ENCODE measurements at regions not wholly inside any gene's neighbourhood (a gene's known extent, or its start where the extent isn't known, plus 50 kb on each side); places are given as distances from the start of the nearest gene placed in this dataset.

GRCh38 chr7:26457696-26458327 is 166.2 kb downstream of the SNX10 start:
- TF ChIP-seq CTCF (IDR thresholded peaks at IDR 0.05 in 8 of 11, conservative IDR thresholded peaks at IDR 0.05 in 3 of 11) (no peak), POLR2A (IDR thresholded peaks at IDR 0.05) (no peak), POLR2AphosphoS5 (IDR thresholded peaks at IDR 0.05) (no peak)

All from spleen (tissue), 7 donors.